Inflammatory macrophage (primary cell): ENCODE measurements at regions not wholly inside any gene's neighbourhood (a gene's known extent, or its start where the extent isn't known, plus 50 kb on each side); places are given as distances from the start of the nearest gene placed in this dataset.
"Not testable (repeated sequence)": the region's sequence is repeated elsewhere in the genome, so short reads cannot be mapped to it uniquely, and the experiment has no call there.

Experiments
- DNase-seq, 2 donors: peaks; one replicate each; pipeline ENCODE4 v3.0.0-alpha.2; 2020 to 2022

GRCh38 chr10:65751218-65751617 lies 1174.6 kb upstream of the LRRTM3 start:
- DNase-seq, result no peak

- DNase-seq, result no peak
Observed at GRCh38 chr10:65751896-65752295, 1173.9 kb upstream of the LRRTM3 start.

- no peak for DNase-seq
Observed at GRCh38 chr10:65753532-65753931, 1172.3 kb upstream of the LRRTM3 start.

GRCh38 chr10:65754112-65754511 lies 1171.7 kb upstream of the LRRTM3 start:
- DNase-seq, result no peak

GRCh38 chr10:65762311-65762710 lies 1163.5 kb upstream of the LRRTM3 start:
- no peak for DNase-seq

- no peak for DNase-seq
Observed at GRCh38 chr10:65765006-65765541, 1160.8 kb upstream of the LRRTM3 start.

- no peak for DNase-seq
Observed at GRCh38 chr10:65769828-65770227, 1156.0 kb upstream of the LRRTM3 start.

- no peak for DNase-seq
Observed at GRCh38 chr10:65778753-65779152, 1147.1 kb upstream of the LRRTM3 start.

- DNase-seq, result no peak
Observed at GRCh38 chr10:65779985-65780384, 1145.9 kb upstream of the LRRTM3 start.

GRCh38 chr10:65786279-65786678 lies 1139.6 kb upstream of the LRRTM3 start:
- no peak for DNase-seq

- DNase-seq, result no peak
Observed at GRCh38 chr10:65787571-65787970, 1138.3 kb upstream of the LRRTM3 start.

- no peak for DNase-seq
Observed at GRCh38 chr10:65788271-65788670, 1137.6 kb upstream of the LRRTM3 start.

GRCh38 chr10:65791979-65792378 lies 1133.9 kb upstream of the LRRTM3 start:
- no peak for DNase-seq

- no peak for DNase-seq
Observed at GRCh38 chr10:65793738-65794425, 1132.0 kb upstream of the LRRTM3 start.

- DNase-seq, result not testable (repeated sequence)
Observed at GRCh38 chr10:65794861-65795260, 1131.0 kb upstream of the LRRTM3 start.

- DNase-seq, result no peak
Observed at GRCh38 chr10:65796472-65796871, 1129.4 kb upstream of the LRRTM3 start.

- DNase-seq, result no peak
Observed at GRCh38 chr10:65798133-65798532, 1127.7 kb upstream of the LRRTM3 start.

- no peak for DNase-seq
Observed at GRCh38 chr10:65802391-65802790, 1123.4 kb upstream of the LRRTM3 start.

GRCh38 chr10:65805511-65805910 lies 1120.3 kb upstream of the LRRTM3 start:
- no peak for DNase-seq

GRCh38 chr10:65805993-65806392 lies 1119.8 kb upstream of the LRRTM3 start:
- DNase-seq, result no peak

GRCh38 chr10:65808687-65809333 lies 1117.0 kb upstream of the LRRTM3 start:
- no peak for DNase-seq

GRCh38 chr10:65811931-65812525 lies 1113.8 kb upstream of the LRRTM3 start:
- DNase-seq, result no peak

GRCh38 chr10:65816536-65816935 lies 1109.3 kb upstream of the LRRTM3 start:
- DNase-seq, result no peak

- no peak for DNase-seq
Observed at GRCh38 chr10:65818990-65819389, 1106.8 kb upstream of the LRRTM3 start.
